Natural killer cell (primary cell): ENCODE measurements at regions not wholly inside any gene's neighbourhood (a gene's known extent, or its start where the extent isn't known, plus 50 kb on each side); places are given as distances from the start of the nearest gene placed in this dataset.
"Not testable (repeated sequence)": the region's sequence is repeated elsewhere in the genome, so short reads cannot be mapped to it uniquely, and the experiment has no call there.

Source experiments
- ATAC-seq, 3 donors: fragments of 150-1000 bp in 2 of 3; fragments of 200-7000 bp in 1 of 3; cut with Tn5 transposase; 1 replicate in 1 of 3; 2 replicates in 2 of 3; pipeline ENCODE4 v1.10.0; 2021; ENCODE audit warnings: mild to moderate bottlenecking in 2 of 3, moderate library complexity in 2 of 3
- DNase-seq, 2 donors: peaks; one replicate each; pipeline versions ENCODE4 v3.0.0 to v3.0.0-alpha.2; 2013 to 2021; ENCODE audit warnings: mixed read lengths in 1 of 2
- H3K27ac ChIP-seq: one replicate; pipeline ENCODE4 v1.5.1; 2013; ENCODE audit warnings: mild to moderate bottlenecking, low read length
- H3K27me3 ChIP-seq: one replicate; pipeline ENCODE4 v1.6.1; 2013; ENCODE audit warnings: low read length; ENCODE audit not compliant: control insufficient read depth, insufficient read depth
- H3K36me3 ChIP-seq: one replicate; pipeline ENCODE4 v1.6.1; 2013; ENCODE audit warnings: low read length; ENCODE audit not compliant: control insufficient read depth, insufficient read depth
- H3K4me1 ChIP-seq: one replicate; pipeline ENCODE4 v1.6.1; 2013; ENCODE audit warnings: low read length; ENCODE audit not compliant: control insufficient read depth, insufficient read depth
- H3K4me3 ChIP-seq: one replicate; pipeline ENCODE4 v1.5.1; 2013; ENCODE audit warnings: low read length
- H3K9me3 ChIP-seq: one replicate; pipeline ENCODE4 v1.6.1; 2013; ENCODE audit warnings: low read length; ENCODE audit not compliant: control insufficient read depth, insufficient read depth
- H3K27ac Mint-ChIP-seq, 2 donors: one replicate each; pipeline ENCODE4 v1.8.0; 2022; ENCODE audit warnings: mild to moderate bottlenecking in 2 of 2, mixed read lengths in 2 of 2, moderate library complexity in 1 of 2
- H3K27me3 Mint-ChIP-seq, 2 donors: one replicate each; pipeline ENCODE4 v1.8.0; 2022; ENCODE audit warnings: low read depth in 2 of 2, mixed read lengths in 2 of 2
- H3K36me3 Mint-ChIP-seq: one replicate; pipeline ENCODE4 v1.8.0; 2022; ENCODE audit warnings: mixed read lengths
- H3K4me1 Mint-ChIP-seq, 2 donors: one replicate each; pipeline ENCODE4 v1.8.0; 2022; ENCODE audit warnings: mixed read lengths in 2 of 2
- H3K4me3 Mint-ChIP-seq: one replicate; pipeline ENCODE4 v1.8.0; 2022; ENCODE audit warnings: mild to moderate bottlenecking, moderate library complexity, mixed read lengths
- H3K9me3 Mint-ChIP-seq, 2 donors: one replicate each; pipeline ENCODE4 v1.8.0; 2022; ENCODE audit warnings: mixed read lengths in 2 of 2
- CTCF ChIP-seq: fragments of 200-600 bp; IDR thresholded peaks from one replicate; pipeline ENCODE4 v1.8.0; 2022; ENCODE audit warnings: antibody characterized with exemption
- WGBS: methylation state at CpG from one replicate; pipeline ENCODE4 v1.1.7; 2013; ENCODE audit warnings: missing lambda C conversion rate; ENCODE audit not compliant: insufficient coverage; 5-methylcytosine and 5-hydroxymethylcytosine counted together
- intact Hi-C: fragments of 100-400 bp; cut with micrococcal nuclease; formaldehyde crosslinking; loops from one replicate; pipeline ENCODE4 v1.14.2; 2022

- WGBS, result 83% methylated on average over 1 of the region's 5 CpGs
- H3K9me3 Mint-ChIP-seq, result no peaks in the 10 kb centered on the region
- no peak for DNase-seq
- no peak overlapping the region for H3K4me3 Mint-ChIP-seq
- no peaks in the 10 kb centered on the region for H3K9me3 ChIP-seq
- no peaks in the 10 kb centered on the region for H3K4me1 Mint-ChIP-seq
- no peaks in the 10 kb centered on the region for H3K36me3 ChIP-seq
- no peak overlapping the region for H3K27ac Mint-ChIP-seq
- no peak for TF ChIP-seq CTCF
- H3K4me3 ChIP-seq, result no peak overlapping the region
- intact Hi-C loops, result no loop called here
- H3K27me3 ChIP-seq, result no peaks in the 10 kb centered on the region
- no peak overlapping the region for H3K27ac ChIP-seq
- H3K4me1 ChIP-seq, result no peaks in the 10 kb centered on the region
- H3K36me3 Mint-ChIP-seq, result no peaks in the 10 kb centered on the region
- peaks cover 17 to 38% of the 10 kb centered on the region in 2 donors for H3K27me3 Mint-ChIP-seq
- ATAC-seq, result no peak
Observed at GRCh38 chr1:199948587-199949280, 78.8 kb upstream of the NR5A2 start.

DNA sequence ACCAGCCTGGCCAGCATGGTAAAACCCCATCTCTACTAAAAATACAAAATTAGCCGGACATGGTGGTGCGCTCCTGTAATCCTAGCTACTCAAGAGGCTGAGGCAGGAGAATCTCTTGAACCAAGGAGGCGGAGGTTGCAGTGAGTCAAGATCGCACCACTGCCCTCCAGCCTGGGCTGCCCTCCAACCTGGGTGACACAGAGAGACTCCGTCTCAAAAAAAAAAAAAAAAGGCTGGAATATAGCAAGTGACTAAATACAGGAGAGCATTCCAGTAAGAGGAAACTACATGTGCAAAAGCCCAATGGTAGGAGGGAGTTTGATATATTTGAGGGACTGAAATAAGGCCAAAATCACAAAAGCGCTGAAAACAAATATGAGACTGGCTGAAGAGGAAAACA lies 76.5 kb upstream of the NR5A2 start:
- H3K27me3 ChIP-seq, ATAC-seq, H3K27ac ChIP-seq, H3K36me3 Mint-ChIP-seq, H3K9me3 Mint-ChIP-seq, H3K9me3 ChIP-seq, H3K27ac Mint-ChIP-seq, H3K36me3 ChIP-seq, H3K4me1 Mint-ChIP-seq, intact Hi-C loops, H3K4me3 Mint-ChIP-seq, DNase-seq, H3K4me1 ChIP-seq, H3K4me3 ChIP-seq: not testable (repeated sequence)
- peaks cover 18 to 20% of the 10 kb centered on the region in 2 donors for H3K27me3 Mint-ChIP-seq
- 88% methylated on average over 6 of the region's 6 CpGs for WGBS

- no peaks in the 10 kb centered on the region for H3K36me3 Mint-ChIP-seq
- ATAC-seq (no peak), DNase-seq (no peak)
- H3K27ac Mint-ChIP-seq, result no peak overlapping the region
- no peaks in the 10 kb centered on the region for H3K4me1 Mint-ChIP-seq
- H3K4me3 Mint-ChIP-seq, result no peak overlapping the region
- Histone ChIP-seq H3K36me3 (no peaks in the 10 kb centered on the region), H3K4me1 (no peaks in the 10 kb centered on the region), H3K27ac (no peak overlapping the region), H3K27me3 (no peaks in the 10 kb centered on the region), H3K9me3 (no peaks in the 10 kb centered on the region), H3K4me3 (no peak overlapping the region)
- TF ChIP-seq CTCF, result no peak
- peaks cover 0 to 10% of the 10 kb centered on the region in 2 donors for H3K27me3 Mint-ChIP-seq
- H3K9me3 Mint-ChIP-seq, result no peaks in the 10 kb centered on the region
- 93% methylated on average over 4 of the region's 4 CpGs for WGBS
- intact Hi-C loops, result no loop called here
Observed at GRCh38 chr1:199953651-199954050, 73.9 kb upstream of the NR5A2 start.

GRCh38 chr1:199954699-199955098 lies 72.8 kb upstream of the NR5A2 start:
- DNase-seq (no peak), ATAC-seq (no peak)
- Histone ChIP-seq H3K4me3 (no peak overlapping the region), H3K27ac (no peak overlapping the region), H3K36me3 (no peaks in the 10 kb centered on the region), H3K27me3 (no peaks in the 10 kb centered on the region), H3K4me1 (no peaks in the 10 kb centered on the region), H3K9me3 (no peaks in the 10 kb centered on the region)
- 100% methylated on average over 2 of the region's 3 CpGs for WGBS
- no peak overlapping the region for H3K27ac Mint-ChIP-seq
- intact Hi-C loops, result no loop called here
- TF ChIP-seq CTCF, result no peak
- H3K9me3 Mint-ChIP-seq, result no peaks in the 10 kb centered on the region
- no peaks in the 10 kb centered on the region for H3K4me1 Mint-ChIP-seq
- H3K4me3 Mint-ChIP-seq, result no peak overlapping the region
- H3K36me3 Mint-ChIP-seq, result no peaks in the 10 kb centered on the region
- peaks cover 0 to 10% of the 10 kb centered on the region in 2 donors for H3K27me3 Mint-ChIP-seq
